Suprapubic skin (tissue), 4 donors: ENCODE measurements at regions not wholly inside any gene's neighbourhood (a gene's known extent, or its start where the extent isn't known, plus 50 kb on each side); places are given as distances from the start of the nearest gene placed in this dataset.

Experiments
- EP300 ChIP-seq: sonication (generic); formaldehyde crosslinking; IDR thresholded peaks from one replicate; pipeline ENCODE4 v1.6.1; 2017; ENCODE audit warnings: antibody characterized with exemption
- POLR2A ChIP-seq, 2 donors: fragments of 450-650 bp; IDR thresholded peaks; one replicate each; pipeline ENCODE4 v1.6.1; 2017; ENCODE audit warnings: antibody characterized with exemption in 2 of 2, mild to moderate bottlenecking in 2 of 2, moderate library complexity in 2 of 2
- POLR2AphosphoS5 ChIP-seq, 3 donors: sonication (generic); formaldehyde crosslinking; IDR thresholded peaks; one replicate each; pipeline ENCODE4 v1.6.1; 2017; ENCODE audit warnings: antibody characterized with exemption in 3 of 3
- TF ChIP-seq, protein P1 (sequence below), 2 donors: fragments of 200-600 bp in 1 of 2; fragments of 450-650 bp in 1 of 2; sonication (generic) in 1 of 2; IDR thresholded peaks; one replicate each; pipeline ENCODE4 v1.5.1; 2016 to 2019; ENCODE audit warnings: antibody characterized with exemption in 2 of 2, mild to moderate bottlenecking in 1 of 2, moderate library complexity in 1 of 2

DNA sequence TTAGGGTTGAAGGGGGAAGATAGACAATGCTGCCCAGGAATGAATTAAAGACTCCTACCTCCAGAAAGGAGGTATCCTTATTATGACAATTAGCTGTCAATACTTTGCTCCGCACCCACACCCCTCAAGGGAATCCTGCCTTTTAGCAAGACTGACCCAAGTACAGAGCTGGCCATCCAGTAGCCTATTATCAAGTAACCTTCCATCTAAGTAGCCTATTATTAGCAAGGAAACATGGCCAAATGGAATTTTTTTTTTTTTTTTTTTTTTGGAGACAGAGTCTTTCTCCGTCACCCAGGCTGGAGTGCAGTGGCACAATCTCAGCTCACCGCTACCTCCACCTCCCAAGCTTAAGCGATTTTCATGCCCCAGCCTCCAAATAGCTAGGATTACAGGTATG, 161.3 kb downstream of the PMP22 start:
- TF ChIP-seq, protein P1, sequence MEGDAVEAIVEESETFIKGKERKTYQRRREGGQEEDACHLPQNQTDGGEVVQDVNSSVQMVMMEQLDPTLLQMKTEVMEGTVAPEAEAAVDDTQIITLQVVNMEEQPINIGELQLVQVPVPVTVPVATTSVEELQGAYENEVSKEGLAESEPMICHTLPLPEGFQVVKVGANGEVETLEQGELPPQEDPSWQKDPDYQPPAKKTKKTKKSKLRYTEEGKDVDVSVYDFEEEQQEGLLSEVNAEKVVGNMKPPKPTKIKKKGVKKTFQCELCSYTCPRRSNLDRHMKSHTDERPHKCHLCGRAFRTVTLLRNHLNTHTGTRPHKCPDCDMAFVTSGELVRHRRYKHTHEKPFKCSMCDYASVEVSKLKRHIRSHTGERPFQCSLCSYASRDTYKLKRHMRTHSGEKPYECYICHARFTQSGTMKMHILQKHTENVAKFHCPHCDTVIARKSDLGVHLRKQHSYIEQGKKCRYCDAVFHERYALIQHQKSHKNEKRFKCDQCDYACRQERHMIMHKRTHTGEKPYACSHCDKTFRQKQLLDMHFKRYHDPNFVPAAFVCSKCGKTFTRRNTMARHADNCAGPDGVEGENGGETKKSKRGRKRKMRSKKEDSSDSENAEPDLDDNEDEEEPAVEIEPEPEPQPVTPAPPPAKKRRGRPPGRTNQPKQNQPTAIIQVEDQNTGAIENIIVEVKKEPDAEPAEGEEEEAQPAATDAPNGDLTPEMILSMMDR (IDR thresholded peaks at IDR 0.05), result no peak
- TF ChIP-seq EP300 (no peak), POLR2A (IDR thresholded peaks at IDR 0.05) (no peak), POLR2AphosphoS5 (IDR thresholded peaks at IDR 0.05) (no peak)
